ENCODE measurements at regions not wholly inside any gene's neighbourhood (a gene's known extent, or its start where the extent isn't known, plus 50 kb on each side); places are given as distances from the start of the nearest gene placed in this dataset.

- no peak for ATAC-seq (ENCODE audit: low FRiP score)
- no peak for TF ChIP-seq CTCF (IDR thresholded peaks at IDR 0.05)
- DNase-seq (ENCODE audit: low spot score), result no peak
Observed at GRCh38 chr4:57777876-57778275, 667.7 kb upstream of the IGFBP7 start.

- ATAC-seq (ENCODE audit: low FRiP score) (no peak), DNase-seq (ENCODE audit: low spot score) (no peak)
- no peak for TF ChIP-seq CTCF (IDR thresholded peaks at IDR 0.05)
Observed at GRCh38 chr4:57774681-57775080, 664.5 kb upstream of the IGFBP7 start.

GRCh38 chr4:57774171-57774570 is 664.0 kb upstream of the IGFBP7 start:
- TF ChIP-seq CTCF (IDR thresholded peaks at IDR 0.05), result no peak
- no peak for ATAC-seq (ENCODE audit: low FRiP score)
- no peak for DNase-seq (ENCODE audit: low spot score)

- ATAC-seq (ENCODE audit: low FRiP score) (no peak), DNase-seq (ENCODE audit: low spot score) (no peak)
- TF ChIP-seq CTCF (IDR thresholded peaks at IDR 0.05), result no peak
Observed at GRCh38 chr4:57766341-57766740, 656.2 kb upstream of the IGFBP7 start.

- no peak for TF ChIP-seq CTCF (IDR thresholded peaks at IDR 0.05)
- DNase-seq (ENCODE audit: low spot score), result no peak
- no peak for ATAC-seq (ENCODE audit: low FRiP score)
Observed at GRCh38 chr4:57764856-57765255, 654.7 kb upstream of the IGFBP7 start.

- DNase-seq (ENCODE audit: low spot score), result no peak
- no peak for TF ChIP-seq CTCF (IDR thresholded peaks at IDR 0.05)
- no peak for ATAC-seq (ENCODE audit: low FRiP score)
Observed at GRCh38 chr4:57763070-57763469, 652.9 kb upstream of the IGFBP7 start.

GRCh38 chr4:57740625-57741190 is 630.5 kb upstream of the IGFBP7 start:
- no peak for TF ChIP-seq CTCF (IDR thresholded peaks at IDR 0.05)
- DNase-seq (ENCODE audit: low spot score) (no peak), ATAC-seq (ENCODE audit: low FRiP score) (no peak)

Measured in omental fat pad (tissue), 3 donors.